ENCODE measurements at regions not wholly inside any gene's neighbourhood (a gene's known extent, or its start where the extent isn't known, plus 50 kb on each side); places are given as distances from the start of the nearest gene placed in this dataset.
"Not testable (repeated sequence)": the region's sequence is repeated elsewhere in the genome, so short reads cannot be mapped to it uniquely, and the experiment has no call there.

GRCh38 chr7:101679653-101680173 is 50.6 kb upstream of the MYL10 start:
- not testable (repeated sequence) for DNase-seq

DNA sequence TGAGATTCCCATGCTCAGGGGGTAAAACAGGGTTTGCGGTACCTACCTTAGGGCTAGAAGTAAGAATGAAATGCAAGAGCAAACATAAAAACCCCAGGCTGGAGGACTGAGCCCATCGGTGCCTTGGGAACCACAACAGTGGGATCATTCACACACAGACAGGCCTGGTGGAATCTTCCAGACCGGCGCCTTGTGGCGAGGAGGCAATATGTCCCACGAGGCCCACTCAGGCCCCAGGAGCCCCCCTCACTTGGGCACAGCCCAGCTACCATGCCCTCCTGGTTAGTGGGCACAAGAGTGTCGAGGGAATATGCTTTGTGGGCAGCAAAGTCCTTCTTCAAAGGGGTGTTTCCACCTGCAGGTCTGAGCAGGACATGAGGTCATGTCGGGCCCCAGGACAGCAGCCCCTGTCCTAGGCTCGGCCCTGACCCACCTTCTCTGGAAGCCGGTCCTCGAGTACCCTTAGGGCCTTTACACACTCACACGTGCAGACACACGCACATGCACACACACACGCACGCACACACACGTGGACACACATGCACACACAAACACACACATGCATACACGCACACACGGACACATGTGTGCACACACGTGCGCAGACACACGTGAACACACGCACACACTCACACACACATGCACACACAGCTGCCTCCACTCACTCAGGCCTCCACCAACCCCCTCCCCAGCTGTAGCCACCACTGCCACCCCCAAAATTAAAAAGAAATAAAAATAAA is 51.5 kb upstream of the MYL10 start:
- no peak for DNase-seq

DNA sequence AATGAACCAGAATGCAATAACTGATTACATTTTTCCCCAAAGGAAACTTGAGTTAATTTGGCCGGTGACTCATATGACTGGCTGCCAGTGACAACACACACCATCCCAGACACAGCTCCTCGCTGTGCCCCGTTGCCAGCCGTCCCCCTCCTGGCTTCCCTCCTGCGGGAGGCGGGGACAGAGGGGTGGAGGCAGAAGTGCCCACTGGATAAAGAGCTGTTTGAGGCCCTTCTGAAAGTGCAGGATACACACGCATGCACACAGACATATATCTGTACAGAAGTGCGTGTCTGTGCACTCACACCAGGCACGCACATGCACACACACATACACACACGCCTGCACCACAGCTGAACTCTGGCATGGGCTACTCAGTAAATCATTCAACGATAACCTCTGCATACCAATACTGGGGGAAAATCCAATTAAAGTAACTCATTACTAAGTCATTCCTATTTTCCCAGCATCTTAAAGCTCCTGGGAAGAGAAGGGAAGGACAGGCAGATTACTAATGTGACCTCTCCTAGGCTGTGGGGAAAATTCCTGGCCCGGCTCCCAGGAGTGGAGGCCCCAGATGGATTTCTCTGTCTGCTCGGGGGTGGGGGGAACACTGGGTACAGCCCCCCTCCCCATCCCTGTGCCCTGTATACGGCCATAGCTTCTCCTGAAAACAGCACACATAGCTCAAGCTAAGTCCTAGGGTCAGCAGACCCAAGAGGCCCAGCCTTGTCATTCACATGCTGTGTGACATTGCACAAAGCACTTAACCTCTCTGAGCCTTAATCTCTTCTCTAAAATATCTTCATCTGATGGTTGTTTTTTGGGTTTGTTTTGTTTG is 52.3 kb upstream of the MYL10 start:
- no peak for DNase-seq

- DNase-seq: no peak
These were observed 55.9 kb upstream of the MYL10 start for GRCh38 chr7:101684983-101685330.

DNA sequence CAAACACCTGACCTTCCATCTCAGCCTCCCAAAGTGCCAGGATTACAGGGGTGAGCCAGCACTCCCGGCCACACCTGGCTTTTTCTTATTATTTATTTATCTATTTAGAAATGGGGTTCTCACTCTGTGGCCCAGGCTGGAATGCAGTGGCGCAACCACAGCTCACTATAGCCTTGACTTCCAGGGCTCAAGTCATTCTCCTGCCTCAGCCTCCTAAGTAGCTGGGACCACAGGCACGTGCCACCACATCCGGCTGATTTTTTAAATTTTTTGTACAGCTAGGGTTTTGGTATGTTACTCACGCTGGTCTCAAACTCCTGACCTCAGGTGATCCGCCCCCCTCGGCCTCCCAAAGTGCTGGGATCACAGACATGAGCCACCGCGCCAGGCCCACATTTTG is 56.9 kb upstream of the MYL10 start:
- DNase-seq: no peak

- DNase-seq: no peak
These were observed 58.0 kb upstream of the MYL10 start for GRCh38 chr7:101687081-101687480.

GRCh38 chr7:101687791-101688182 is 58.7 kb upstream of the MYL10 start:
- no peak for DNase-seq

- no peak for DNase-seq
These were observed 59.2 kb upstream of the MYL10 start for GRCh38 chr7:101688183-101688831.

DNA sequence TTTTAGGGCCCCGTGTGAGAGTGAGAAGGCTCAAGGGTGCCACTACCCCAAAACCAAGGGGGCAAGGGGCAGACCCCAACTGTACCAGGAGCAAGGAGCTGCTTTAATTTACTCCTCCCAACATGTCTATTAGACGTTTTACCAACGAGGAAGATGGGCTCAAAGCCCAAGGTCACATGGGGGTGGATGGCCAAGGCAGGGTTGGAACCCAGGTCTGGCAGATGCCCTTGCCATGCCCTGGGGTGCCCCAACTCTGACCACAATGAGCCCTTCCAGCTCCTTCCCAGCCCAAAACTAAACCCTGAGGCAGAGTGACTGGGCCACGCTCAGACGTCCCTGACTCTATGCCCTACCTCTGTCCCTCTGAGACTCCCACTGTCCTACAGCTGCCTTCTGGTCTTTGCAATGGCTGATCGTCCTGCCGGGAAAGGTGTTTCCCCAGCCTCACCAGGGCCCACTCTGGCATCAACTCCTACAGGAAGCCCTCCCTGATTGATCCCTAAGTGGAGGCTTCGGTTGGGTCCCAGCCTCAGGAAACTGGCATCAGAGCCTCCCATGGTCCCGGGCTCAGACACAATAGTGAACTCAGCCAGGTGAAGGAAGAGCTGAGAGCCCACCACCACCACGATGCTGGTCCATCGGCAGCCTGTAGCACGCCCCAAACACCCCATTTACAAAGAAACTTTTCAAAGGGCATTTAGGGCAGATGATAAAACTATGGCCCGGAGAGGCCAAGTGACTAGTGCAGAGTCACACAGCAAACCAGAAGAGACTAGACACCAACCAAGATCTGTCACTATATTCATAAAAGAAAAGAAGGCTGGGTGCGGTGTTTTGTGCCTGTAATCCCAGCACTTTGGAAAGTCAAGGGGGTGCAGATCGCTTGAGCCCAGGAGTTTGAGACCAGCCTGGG is 60.2 kb upstream of the MYL10 start:
- no peak for DNase-seq

DNA sequence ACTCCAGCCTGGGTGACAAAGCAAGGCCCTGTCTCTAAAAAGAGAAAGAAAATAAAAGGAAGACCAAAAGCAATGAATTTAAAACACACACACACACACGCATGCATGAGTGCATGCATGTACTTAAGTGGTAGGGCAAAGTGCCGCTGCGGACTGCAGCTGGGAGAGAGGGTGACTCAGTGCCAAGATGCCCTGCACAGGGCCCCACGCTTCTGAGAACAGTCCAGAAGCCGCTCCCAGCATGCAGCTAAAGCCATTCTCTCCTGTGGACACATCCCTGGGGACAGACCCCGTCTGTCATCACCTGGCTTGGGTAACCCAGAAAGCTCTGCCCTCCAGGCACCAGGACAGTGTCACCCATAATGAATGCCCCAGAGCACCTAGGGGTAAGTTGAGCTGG is 61.0 kb upstream of the MYL10 start:
- DNase-seq: no peak

GRCh38 chr7:101691822-101692384 is 62.8 kb upstream of the MYL10 start:
- DNase-seq: no peak

GRCh38 chr7:101693498-101694091 is 64.5 kb upstream of the MYL10 start:
- DNase-seq: no peak

- no peak for DNase-seq
These were observed 69.9 kb upstream of the MYL10 start for GRCh38 chr7:101698964-101699363.

DNA sequence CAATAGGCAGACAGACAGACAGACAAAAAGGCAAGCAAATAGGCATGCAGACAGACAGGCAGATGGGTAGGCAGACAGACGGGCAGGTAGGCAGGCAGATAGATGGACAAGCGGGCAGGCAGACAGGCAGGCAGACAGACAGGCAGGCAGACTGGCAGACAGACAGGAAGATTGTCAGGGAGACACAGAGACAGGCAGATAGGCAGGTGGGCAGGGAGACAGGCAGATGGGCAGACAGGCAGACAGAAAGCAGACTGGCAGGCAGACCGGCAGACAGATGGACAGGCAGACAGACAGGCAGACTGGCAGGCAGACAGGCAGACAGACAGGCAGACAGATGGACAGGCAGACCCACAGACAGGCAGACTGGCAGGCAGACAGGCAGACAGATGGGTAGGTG is 70.3 kb upstream of the MYL10 start:
- DNase-seq: no peak

- DNase-seq: no peak
These were observed 71.1 kb upstream of the MYL10 start for GRCh38 chr7:101699881-101700823.

GRCh38 chr7:101701153-101701794 is 72.2 kb upstream of the MYL10 start:
- DNase-seq: no peak

DNA sequence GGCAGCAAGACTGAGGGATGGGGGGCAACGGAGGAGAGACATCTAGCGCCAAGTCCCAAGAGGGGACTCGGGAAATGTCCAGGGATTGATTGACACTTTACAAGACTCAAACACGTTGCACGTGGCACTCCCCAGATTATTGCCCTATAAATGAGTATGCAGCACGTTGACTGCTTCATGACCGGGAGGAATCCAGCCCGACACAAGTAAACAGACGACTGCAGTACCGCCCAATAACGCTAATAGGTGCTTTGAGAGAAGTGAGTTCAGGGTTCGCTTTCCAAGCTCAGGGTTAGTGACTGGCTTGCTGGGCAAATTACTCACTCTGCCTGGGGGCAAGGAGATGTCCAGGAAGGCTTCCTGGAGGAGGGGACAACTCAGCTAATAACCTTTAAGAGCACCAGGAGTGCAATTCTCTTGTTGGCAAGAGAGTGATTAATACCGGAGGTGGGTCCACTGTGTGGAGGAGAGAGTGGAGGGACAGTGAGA is 73.3 kb upstream of the MYL10 start:
- no peak for DNase-seq

DNA sequence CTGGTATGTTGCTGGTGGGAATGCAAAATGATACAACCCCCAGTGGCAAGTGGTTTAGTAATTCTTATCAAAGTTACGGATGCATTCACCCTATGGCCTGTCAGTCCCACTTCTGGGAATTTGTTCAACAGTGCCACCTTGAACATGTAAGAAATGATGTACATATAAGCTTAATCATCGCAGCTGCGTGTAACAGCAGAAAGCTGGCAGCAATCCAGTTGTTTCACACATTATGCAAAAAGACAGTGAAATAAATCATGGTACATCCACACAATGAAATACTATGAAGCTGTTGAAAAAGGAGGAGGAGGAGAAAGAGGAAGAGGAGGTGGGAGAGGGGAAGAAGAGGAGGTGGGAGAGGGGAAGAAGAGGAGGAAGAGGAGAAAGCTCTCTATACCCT is 76.2 kb upstream of the MYL10 start:
- DNase-seq: no peak

GRCh38 chr7:101707587-101707986 is 78.5 kb upstream of the MYL10 start:
- no peak for DNase-seq

GRCh38 chr7:101708223-101708622 is 79.1 kb upstream of the MYL10 start:
- no peak for DNase-seq

All from NCI-H1436 treated with DMSO at 0.1 percent for 48 hours (cell line).